Liver (tissue), 8 donors: ENCODE measurements at regions not wholly inside any gene's neighbourhood (a gene's known extent, or its start where the extent isn't known, plus 50 kb on each side); places are given as distances from the start of the nearest gene placed in this dataset.

ENCODE experiments used
- DNase-seq: peaks from one replicate; pipeline ENCODE4 v3.0.0-alpha.2; 2017; ENCODE audit warnings: low spot score
- H3K27ac ChIP-seq, 2 donors: one replicate each; pipeline ENCODE4 v1.7.0; 2013; ENCODE audit warnings: inconsistent platforms in 2 of 2, low read length in 2 of 2, control low read depth in 1 of 2, low read depth in 1 of 2, mild to moderate bottlenecking in 1 of 2
- H3K27me3 ChIP-seq, 4 donors: one replicate each; pipeline versions ENCODE4 v1.6.1 to v1.7.0; 2013; ENCODE audit warnings: low read length in 3 of 4, inconsistent platforms in 1 of 4, mild to moderate bottlenecking in 1 of 4, moderate library complexity in 1 of 4; ENCODE audit not compliant: control insufficient read depth in 4 of 4, insufficient read depth in 4 of 4
- H3K36me3 ChIP-seq, 4 donors: one replicate each; pipeline versions ENCODE4 v1.6.1 to v1.7.0; 2013; ENCODE audit warnings: low read length in 3 of 4, mild to moderate bottlenecking in 3 of 4, low read depth in 1 of 4, moderate library complexity in 1 of 4; ENCODE audit not compliant: control insufficient read depth in 4 of 4, insufficient read depth in 3 of 4
- H3K4me1 ChIP-seq, 4 donors: one replicate each; pipeline versions ENCODE4 v1.6.1 to v1.7.0; 2013; ENCODE audit warnings: low read length in 3 of 4, mild to moderate bottlenecking in 3 of 4, moderate library complexity in 1 of 4; ENCODE audit not compliant: control insufficient read depth in 4 of 4, insufficient read depth in 4 of 4
- H3K4me3 ChIP-seq, 3 donors: one replicate each; pipeline versions ENCODE4 v1.6.1 to v1.7.0; 2013; ENCODE audit warnings: low read length in 3 of 3, control low read depth in 1 of 3, low read depth in 1 of 3, mild to moderate bottlenecking in 1 of 3
- H3K9ac ChIP-seq, 2 donors: one replicate each; pipeline ENCODE4 v1.7.0; 2013; ENCODE audit warnings: low read length in 2 of 2, mild to moderate bottlenecking in 2 of 2, moderate library complexity in 2 of 2, control low read depth in 1 of 2, low read depth in 1 of 2
- H3K9me3 ChIP-seq, 4 donors: one replicate each; pipeline versions ENCODE4 v1.6.1 to v1.7.0; 2013; ENCODE audit warnings: low read length in 3 of 4; ENCODE audit not compliant: control insufficient read depth in 4 of 4
- EGR1 ChIP-seq, 2 donors: IDR thresholded peaks; 2 replicates each; pipeline ENCODE4 v1.6.1; 2016 to 2018; ENCODE audit warnings: antibody characterized with exemption in 2 of 2, low read depth in 2 of 2
- FOXA1 ChIP-seq: IDR thresholded peaks from 2 replicates; pipeline ENCODE4 v1.6.1; 2016; ENCODE audit warnings: antibody characterized with exemption
- FOXA2 ChIP-seq: IDR thresholded peaks from 2 replicates; pipeline ENCODE4 v1.6.1; 2016; ENCODE audit warnings: antibody characterized with exemption
- GABPA ChIP-seq, 2 donors: IDR thresholded peaks in 1 of 2; conservative IDR thresholded peaks in 1 of 2; 2 replicates each; pipeline ENCODE4 v1.6.1; 2016; ENCODE audit warnings: antibody characterized with exemption in 2 of 2, mild to moderate bottlenecking in 1 of 2, moderate library complexity in 1 of 2
- HNF4A ChIP-seq, 2 donors: conservative IDR thresholded peaks; 2 replicates each; pipeline ENCODE4 v1.6.1; 2016; ENCODE audit warnings: antibody characterized with exemption in 2 of 2, mild to moderate bottlenecking in 2 of 2
- HNF4G ChIP-seq: IDR thresholded peaks from 2 replicates; pipeline ENCODE4 v1.6.1; 2016; ENCODE audit warnings: antibody characterized with exemption
- JUND ChIP-seq, 2 donors: IDR thresholded peaks; 2 replicates each; pipeline ENCODE4 v1.6.1; 2016; ENCODE audit warnings: antibody characterized with exemption in 2 of 2
- NR2F2 ChIP-seq: IDR thresholded peaks from 2 replicates; pipeline ENCODE4 v1.6.1; 2016; ENCODE audit warnings: antibody characterized with exemption
- RAD21 ChIP-seq, 2 donors: IDR thresholded peaks; 2 replicates each; pipeline ENCODE4 v1.6.1; 2016; ENCODE audit warnings: antibody characterized with exemption in 2 of 2, mild to moderate bottlenecking in 2 of 2
- RXRA ChIP-seq, 2 donors: IDR thresholded peaks; 2 replicates each; pipeline ENCODE4 v1.6.1; 2017 to 2018; ENCODE audit warnings: antibody characterized with exemption in 2 of 2, mild to moderate bottlenecking in 1 of 2
- SP1 ChIP-seq: IDR thresholded peaks from 2 replicates; pipeline ENCODE4 v1.6.1; 2018; ENCODE audit warnings: antibody characterized with exemption, mild to moderate bottlenecking
- TAF1 ChIP-seq: conservative IDR thresholded peaks from 2 replicates; pipeline ENCODE4 v1.6.1; 2016; ENCODE audit warnings: antibody characterized with exemption, mild to moderate bottlenecking
- YY1 ChIP-seq: IDR thresholded peaks from 2 replicates; pipeline ENCODE4 v1.6.1; 2016; ENCODE audit warnings: antibody characterized with exemption, mild to moderate bottlenecking
- WGBS: extraction: QIAGEN DNeasy Blood & Tissue Kit; methylation state at CpG from one replicate; pipeline ENCODE4 v1.1.7; 2013; 5-methylcytosine and 5-hydroxymethylcytosine counted together
- TF ChIP-seq, protein P1 (sequence below): IDR thresholded peaks from 2 replicates; pipeline ENCODE4 v1.6.1; 2016; ENCODE audit warnings: antibody characterized with exemption
- TF ChIP-seq, protein P2 (sequence below): IDR thresholded peaks from 2 replicates; pipeline ENCODE4 v1.6.1; 2016; ENCODE audit warnings: antibody characterized with exemption, mild to moderate bottlenecking
- TF ChIP-seq, protein P3 (sequence below): IDR thresholded peaks from 2 replicates; pipeline ENCODE4 v1.6.1; 2016; ENCODE audit warnings: antibody characterized with exemption
- TF ChIP-seq, protein P4 (sequence below): IDR thresholded peaks from 2 replicates; pipeline ENCODE4 v1.6.1; 2016; ENCODE audit warnings: antibody characterized with exemption
- TF ChIP-seq, protein P5 (sequence below): fragments of 150-350 bp; IDR thresholded peaks from 2 replicates; pipeline ENCODE4 v1.5.1; 2017; ENCODE audit warnings: improper control_type of control experiment, low read depth, low read length; ENCODE audit not compliant: missing input control
- donor health status: healthy.
- donor health status: healthy.
- donor health status: healthy.
- donor health status: healthy.
- donor health status: healthy.

DNA sequence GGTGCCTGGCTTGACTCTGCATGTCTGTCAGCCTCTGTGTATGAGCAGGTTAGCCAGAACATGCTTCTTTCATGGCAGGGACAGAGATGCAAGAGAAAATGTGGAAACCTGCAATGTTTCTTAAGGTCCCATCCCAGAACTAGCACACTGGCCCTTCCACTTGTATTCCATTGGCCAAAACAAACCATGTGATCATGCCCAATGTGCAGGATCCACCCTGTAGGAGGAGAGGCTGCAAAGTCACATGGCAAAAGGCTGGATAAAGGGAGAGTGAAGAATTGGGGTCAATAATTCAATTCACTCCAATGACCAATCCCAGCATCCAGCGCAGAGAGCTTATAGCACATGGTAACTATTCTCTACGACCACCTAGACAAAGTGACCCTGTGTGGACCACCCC lies 405.5 kb downstream of the MIAT start:
- no peak for DNase-seq
- WGBS = 74% methylated on average over 2 of the region's 2 CpGs
- Histone ChIP-seq H3K27me3 (peaks cover 0 to 6% (median 2%) of the 10 kb centered on the region in 4 donors), H3K4me3 (no peak overlapping the region), H3K36me3 (no peaks in the 10 kb centered on the region), H3K27ac (no peak overlapping the region), H3K9ac (no peak overlapping the region), H3K9me3 (no peaks in the 10 kb centered on the region), H3K4me1 (no peaks in the 10 kb centered on the region)
- TF ChIP-seq EGR1 (IDR thresholded peaks at IDR 0.05; ENCODE audit: low read depth in 2 of 2) (no peak), RXRA (IDR thresholded peaks at IDR 0.05) (no peak), RAD21 (IDR thresholded peaks at IDR 0.05) (no peak), GABPA (IDR thresholded peaks at IDR 0.05 in 1 of 2, conservative IDR thresholded peaks at IDR 0.05 in 1 of 2) (no peak), FOXA2 (no peak), HNF4G (no peak), HNF4A (conservative IDR thresholded peaks at IDR 0.05) (no peak), SP1 (no peak), JUND (IDR thresholded peaks at IDR 0.05) (no peak), NR2F2 (no peak), YY1 (no peak), FOXA1 (no peak), TAF1 (no peak)
- TF ChIP-seq, protein P1, sequence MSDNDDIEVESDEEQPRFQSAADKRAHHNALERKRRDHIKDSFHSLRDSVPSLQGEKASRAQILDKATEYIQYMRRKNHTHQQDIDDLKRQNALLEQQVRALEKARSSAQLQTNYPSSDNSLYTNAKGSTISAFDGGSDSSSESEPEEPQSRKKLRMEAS = no peak
- TF ChIP-seq, protein P2, sequence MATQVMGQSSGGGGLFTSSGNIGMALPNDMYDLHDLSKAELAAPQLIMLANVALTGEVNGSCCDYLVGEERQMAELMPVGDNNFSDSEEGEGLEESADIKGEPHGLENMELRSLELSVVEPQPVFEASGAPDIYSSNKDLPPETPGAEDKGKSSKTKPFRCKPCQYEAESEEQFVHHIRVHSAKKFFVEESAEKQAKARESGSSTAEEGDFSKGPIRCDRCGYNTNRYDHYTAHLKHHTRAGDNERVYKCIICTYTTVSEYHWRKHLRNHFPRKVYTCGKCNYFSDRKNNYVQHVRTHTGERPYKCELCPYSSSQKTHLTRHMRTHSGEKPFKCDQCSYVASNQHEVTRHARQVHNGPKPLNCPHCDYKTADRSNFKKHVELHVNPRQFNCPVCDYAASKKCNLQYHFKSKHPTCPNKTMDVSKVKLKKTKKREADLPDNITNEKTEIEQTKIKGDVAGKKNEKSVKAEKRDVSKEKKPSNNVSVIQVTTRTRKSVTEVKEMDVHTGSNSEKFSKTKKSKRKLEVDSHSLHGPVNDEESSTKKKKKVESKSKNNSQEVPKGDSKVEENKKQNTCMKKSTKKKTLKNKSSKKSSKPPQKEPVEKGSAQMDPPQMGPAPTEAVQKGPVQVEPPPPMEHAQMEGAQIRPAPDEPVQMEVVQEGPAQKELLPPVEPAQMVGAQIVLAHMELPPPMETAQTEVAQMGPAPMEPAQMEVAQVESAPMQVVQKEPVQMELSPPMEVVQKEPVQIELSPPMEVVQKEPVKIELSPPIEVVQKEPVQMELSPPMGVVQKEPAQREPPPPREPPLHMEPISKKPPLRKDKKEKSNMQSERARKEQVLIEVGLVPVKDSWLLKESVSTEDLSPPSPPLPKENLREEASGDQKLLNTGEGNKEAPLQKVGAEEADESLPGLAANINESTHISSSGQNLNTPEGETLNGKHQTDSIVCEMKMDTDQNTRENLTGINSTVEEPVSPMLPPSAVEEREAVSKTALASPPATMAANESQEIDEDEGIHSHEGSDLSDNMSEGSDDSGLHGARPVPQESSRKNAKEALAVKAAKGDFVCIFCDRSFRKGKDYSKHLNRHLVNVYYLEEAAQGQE = no peak
- TF ChIP-seq, protein P3, sequence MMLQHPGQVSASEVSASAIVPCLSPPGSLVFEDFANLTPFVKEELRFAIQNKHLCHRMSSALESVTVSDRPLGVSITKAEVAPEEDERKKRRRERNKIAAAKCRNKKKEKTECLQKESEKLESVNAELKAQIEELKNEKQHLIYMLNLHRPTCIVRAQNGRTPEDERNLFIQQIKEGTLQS = no peak
- TF ChIP-seq, protein P4, sequence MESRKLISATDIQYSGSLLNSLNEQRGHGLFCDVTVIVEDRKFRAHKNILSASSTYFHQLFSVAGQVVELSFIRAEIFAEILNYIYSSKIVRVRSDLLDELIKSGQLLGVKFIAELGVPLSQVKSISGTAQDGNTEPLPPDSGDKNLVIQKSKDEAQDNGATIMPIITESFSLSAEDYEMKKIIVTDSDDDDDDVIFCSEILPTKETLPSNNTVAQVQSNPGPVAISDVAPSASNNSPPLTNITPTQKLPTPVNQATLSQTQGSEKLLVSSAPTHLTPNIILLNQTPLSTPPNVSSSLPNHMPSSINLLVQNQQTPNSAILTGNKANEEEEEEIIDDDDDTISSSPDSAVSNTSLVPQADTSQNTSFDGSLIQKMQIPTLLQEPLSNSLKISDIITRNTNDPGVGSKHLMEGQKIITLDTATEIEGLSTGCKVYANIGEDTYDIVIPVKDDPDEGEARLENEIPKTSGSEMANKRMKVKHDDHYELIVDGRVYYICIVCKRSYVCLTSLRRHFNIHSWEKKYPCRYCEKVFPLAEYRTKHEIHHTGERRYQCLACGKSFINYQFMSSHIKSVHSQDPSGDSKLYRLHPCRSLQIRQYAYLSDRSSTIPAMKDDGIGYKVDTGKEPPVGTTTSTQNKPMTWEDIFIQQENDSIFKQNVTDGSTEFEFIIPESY = no peak
- TF ChIP-seq, protein P5, sequence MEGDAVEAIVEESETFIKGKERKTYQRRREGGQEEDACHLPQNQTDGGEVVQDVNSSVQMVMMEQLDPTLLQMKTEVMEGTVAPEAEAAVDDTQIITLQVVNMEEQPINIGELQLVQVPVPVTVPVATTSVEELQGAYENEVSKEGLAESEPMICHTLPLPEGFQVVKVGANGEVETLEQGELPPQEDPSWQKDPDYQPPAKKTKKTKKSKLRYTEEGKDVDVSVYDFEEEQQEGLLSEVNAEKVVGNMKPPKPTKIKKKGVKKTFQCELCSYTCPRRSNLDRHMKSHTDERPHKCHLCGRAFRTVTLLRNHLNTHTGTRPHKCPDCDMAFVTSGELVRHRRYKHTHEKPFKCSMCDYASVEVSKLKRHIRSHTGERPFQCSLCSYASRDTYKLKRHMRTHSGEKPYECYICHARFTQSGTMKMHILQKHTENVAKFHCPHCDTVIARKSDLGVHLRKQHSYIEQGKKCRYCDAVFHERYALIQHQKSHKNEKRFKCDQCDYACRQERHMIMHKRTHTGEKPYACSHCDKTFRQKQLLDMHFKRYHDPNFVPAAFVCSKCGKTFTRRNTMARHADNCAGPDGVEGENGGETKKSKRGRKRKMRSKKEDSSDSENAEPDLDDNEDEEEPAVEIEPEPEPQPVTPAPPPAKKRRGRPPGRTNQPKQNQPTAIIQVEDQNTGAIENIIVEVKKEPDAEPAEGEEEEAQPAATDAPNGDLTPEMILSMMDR = no peak
